B cell (primary cell): ENCODE measurements at regions not wholly inside any gene's neighbourhood (a gene's known extent, or its start where the extent isn't known, plus 50 kb on each side); places are given as distances from the start of the nearest gene placed in this dataset.

ENCODE experiments used
- ATAC-seq: fragments of 200-7000 bp; cut with Tn5 transposase; one replicate; pipeline ENCODE4 v1.10.0; 2021; ENCODE audit warnings: low read depth, mild to moderate bottlenecking, moderate number of reproducible peaks, moderate library complexity
- CTCF ChIA-PET: fragments of 350-600 bp; sonication (Branson Sonifier 250); formaldehyde crosslinking; loops from one replicate; lab custom pipeline; 2021; ENCODE audit warnings: antibody characterized with exemption, inconsistent platforms; lab: Charles Lee
- POLR2A ChIA-PET: fragments of 350-600 bp; sonication (Branson Sonifier 250); formaldehyde crosslinking; loops from one replicate; lab custom pipeline; 2021; ENCODE audit warnings: antibody characterized with exemption; lab: Charles Lee
- DNase-seq: peaks from one replicate; pipeline ENCODE4 v3.0.0; 2013
- H2AFZ ChIP-seq: 2 replicates; pipeline ENCODE4 v1.6.1; 2012; ENCODE audit warnings: mild to moderate bottlenecking, low read depth, low read length; ENCODE audit not compliant: insufficient read depth, poor library complexity, severe bottlenecking
- H3K27ac ChIP-seq, 2 donors: 1 replicate in 1 of 2; 2 replicates in 1 of 2; pipeline ENCODE4 v1.5.1; 2012 to 2013; ENCODE audit warnings: low read length in 2 of 2, mild to moderate bottlenecking in 2 of 2, moderate library complexity in 1 of 2
- H3K27me3 ChIP-seq, 4 experiments: fragments of 200-600 bp in 1 of 4; sonication (generic) in 1 of 4; replicated peaks in 1 of 4; 1 replicate in 2 of 4; 2 replicates in 2 of 4; pipeline versions ENCODE4 v1.6.1 to v1.7.0; 2013 to 2016; ENCODE audit warnings: low read length in 3 of 4, mild to moderate bottlenecking in 2 of 4, mixed read lengths in 1 of 4, moderate library complexity in 1 of 4; ENCODE audit not compliant: insufficient read depth in 4 of 4, control insufficient read depth in 3 of 4; ENCODE audit errors: control extremely low read depth in 1 of 4
- H3K36me3 ChIP-seq, 2 experiments: replicated peaks in 1 of 2; 1 replicate in 1 of 2; 2 replicates in 1 of 2; pipeline versions ENCODE4 v1.6.1 to v1.7.1; 2013; ENCODE audit warnings: low read length in 1 of 2; ENCODE audit not compliant: insufficient read depth in 2 of 2, control insufficient read depth in 1 of 2; ENCODE audit errors: control extremely low read depth in 1 of 2, extremely low read depth in 1 of 2
- H3K4me1 ChIP-seq, 2 donors: fragments of 200-600 bp in 1 of 2; sonication (generic) in 1 of 2; 1 replicate in 1 of 2; 2 replicates in 1 of 2; pipeline versions ENCODE4 v1.5.1 to v1.6.1; 2013 to 2017; ENCODE audit warnings: low read length in 2 of 2; ENCODE audit not compliant: control insufficient read depth in 2 of 2, insufficient read depth in 2 of 2
- H3K4me2 ChIP-seq: replicated peaks from 2 replicates; pipeline ENCODE3; 2012; ENCODE audit warnings: mild to moderate bottlenecking, low read depth, low read length; ENCODE audit not compliant: poor library complexity, severe bottlenecking
- H3K4me3 ChIP-seq, 5 experiments: fragments of 200-600 bp in 1 of 5; sonication (generic) in 1 of 5; 1 replicate in 3 of 5; 2 replicates in 2 of 5; pipeline versions ENCODE4 v1.5.1 to v1.7.0; 2011 to 2016; ENCODE audit warnings: low read length in 4 of 5, mild to moderate bottlenecking in 4 of 5, low read depth in 2 of 5, control low read depth in 1 of 5, moderate library complexity in 1 of 5; ENCODE audit not compliant: insufficient read depth in 1 of 5; ENCODE audit errors: control extremely low read depth in 1 of 5, extremely low read depth in 1 of 5
- H3K79me2 ChIP-seq: fragments of 200-600 bp; sonication (generic); one replicate; pipeline ENCODE4 v1.6.0; 2016; ENCODE audit warnings: low read length; ENCODE audit not compliant: control insufficient read depth, insufficient read depth
- H3K9ac ChIP-seq: fragments of 200-600 bp; sonication (generic); 2 replicates; pipeline ENCODE4 v1.6.1; 2017; ENCODE audit warnings: mild to moderate bottlenecking, low read length, moderate library complexity
- H3K9me3 ChIP-seq, 3 donors: one replicate each; pipeline versions ENCODE4 v1.6.1 to v1.7.1; 2013; ENCODE audit warnings: low read length in 2 of 3; ENCODE audit not compliant: control insufficient read depth in 2 of 3, insufficient read depth in 1 of 3; ENCODE audit errors: control extremely low read depth in 1 of 3
- H4K20me1 ChIP-seq: 2 replicates; pipeline ENCODE4 v1.6.0; 2012; ENCODE audit warnings: mild to moderate bottlenecking, low read length; ENCODE audit not compliant: insufficient read depth, control insufficient read depth, poor library complexity, severe bottlenecking
- H3K27ac Mint-ChIP-seq: one replicate; pipeline ENCODE4 v1.8.0; 2021; ENCODE audit warnings: mixed read lengths
- H3K27me3 Mint-ChIP-seq: one replicate; pipeline ENCODE4 v1.8.0; 2021; ENCODE audit warnings: mixed read lengths
- H3K4me1 Mint-ChIP-seq: one replicate; pipeline ENCODE4 v1.8.0; 2021; ENCODE audit warnings: mixed read lengths
- H3K4me3 Mint-ChIP-seq: one replicate; pipeline ENCODE4 v1.8.0; 2021; ENCODE audit warnings: mixed read lengths
- H3K9me3 Mint-ChIP-seq: one replicate; pipeline ENCODE4 v1.8.0; 2022; ENCODE audit warnings: mixed read lengths; ENCODE audit not compliant: insufficient read depth
- CTCF ChIP-seq: fragments of 200-600 bp; IDR thresholded peaks from one replicate; pipeline ENCODE4 v1.8.0; 2022; ENCODE audit warnings: antibody characterized with exemption, mild to moderate bottlenecking
- EZH2 ChIP-seq: IDR thresholded peaks from 2 replicates; pipeline ENCODE4 v1.6.1; 2012; ENCODE audit warnings: borderline replicate concordance, low read depth, mild to moderate bottlenecking, moderate library complexity, low read length; ENCODE audit not compliant: insufficient read depth, poor library complexity, severe bottlenecking
- WGBS: methylation state at CpG from one replicate; pipeline ENCODE4 v1.1.5; 2013; ENCODE audit warnings: missing lambda C conversion rate; ENCODE audit not compliant: insufficient coverage; 5-methylcytosine and 5-hydroxymethylcytosine counted together
- intact Hi-C: fragments of 100-400 bp; cut with micrococcal nuclease; formaldehyde crosslinking; loops from one replicate; pipeline ENCODE4 v1.10.0; 2022

DNA sequence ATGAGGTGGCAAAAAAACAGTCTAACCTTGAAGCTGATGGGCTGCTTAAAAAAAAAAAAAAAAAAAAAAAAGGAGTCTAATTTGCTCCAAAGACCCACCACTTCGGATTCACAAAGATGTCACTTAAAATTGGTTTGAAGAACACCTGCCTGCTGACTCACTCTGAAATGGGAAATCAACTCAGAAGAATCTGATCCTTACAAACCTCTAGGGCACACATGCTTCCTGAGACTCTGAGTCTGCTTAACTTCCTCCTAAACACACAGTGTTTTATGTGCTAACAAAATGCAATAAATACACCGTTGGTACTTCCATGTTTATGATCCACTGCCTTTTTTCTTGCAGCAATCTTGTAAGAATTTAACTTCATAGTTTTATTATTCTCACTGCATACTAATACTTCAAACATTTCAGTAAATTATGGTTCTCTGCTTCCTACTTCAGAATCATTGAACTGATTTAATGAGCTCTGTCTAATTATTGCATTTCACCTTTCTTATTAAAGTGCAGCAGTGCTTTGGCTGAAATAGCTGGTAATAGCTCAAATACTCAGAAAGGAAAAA lies 73.0 kb upstream of the FRMD4B start:
- no peaks in the 10 kb centered on the region for H3K27me3 Mint-ChIP-seq
- H3K4me3 Mint-ChIP-seq = no peak overlapping the region
- ATAC-seq (no peak), DNase-seq (no peak)
- H3K27ac ChIP-seq = no peak overlapping the region
- no peaks in the 10 kb centered on the region for H4K20me1 ChIP-seq
- no peak overlapping the region for H3K4me3 ChIP-seq
- no peaks in the 10 kb centered on the region for H3K36me3 ChIP-seq
- POLR2A ChIA-PET = no interaction called here
- no peaks in the 10 kb centered on the region for H3K27me3 ChIP-seq
- no peaks in the 10 kb centered on the region for H3K4me1 ChIP-seq
- CTCF ChIA-PET = no interaction called here
- H3K9me3 ChIP-seq = peaks cover 0 to 7% (median 0%) of the 10 kb centered on the region in 3 donors
- 0% methylated on average over 1 of the region's 2 CpGs for WGBS
- no peak overlapping the region for H3K9ac ChIP-seq
- intact Hi-C loops = no loop called here
- TF ChIP-seq EZH2 (no peak), CTCF (no peak)
- no peaks in the 10 kb centered on the region for H3K9me3 Mint-ChIP-seq
- H3K4me2 ChIP-seq = no peak overlapping the region
- H3K4me1 Mint-ChIP-seq = no peaks in the 10 kb centered on the region
- H3K79me2 ChIP-seq = no peaks in the 10 kb centered on the region
- no peak overlapping the region for H2AFZ ChIP-seq
- no peak overlapping the region for H3K27ac Mint-ChIP-seq

- H3K4me1 ChIP-seq = no peaks in the 10 kb centered on the region
- H3K27me3 ChIP-seq = no peaks in the 10 kb centered on the region
- Mint-ChIP-seq H3K4me1 (no peaks in the 10 kb centered on the region), H3K27ac (no peak overlapping the region), H3K27me3 (no peaks in the 10 kb centered on the region), H3K9me3 (no peaks in the 10 kb centered on the region), H3K4me3 (no peak overlapping the region)
- no peak overlapping the region for H3K4me2 ChIP-seq
- no peaks in the 10 kb centered on the region for H3K79me2 ChIP-seq
- no peak for DNase-seq
- no peak for ATAC-seq
- no peak overlapping the region for H3K27ac ChIP-seq
- no peaks in the 10 kb centered on the region for H4K20me1 ChIP-seq
- H3K4me3 ChIP-seq = no peak overlapping the region
- ChIA-PET CTCF (no interaction called here), POLR2A (no interaction called here)
- peaks cover 0 to 7% (median 0%) of the 10 kb centered on the region in 3 donors for H3K9me3 ChIP-seq
- TF ChIP-seq CTCF (no peak), EZH2 (no peak)
- no peak overlapping the region for H3K9ac ChIP-seq
- H2AFZ ChIP-seq = no peak overlapping the region
- intact Hi-C loops = no loop called here
- no peaks in the 10 kb centered on the region for H3K36me3 ChIP-seq
- WGBS = no CpG with 5 or more reads among the region's 4 CpGs
These were observed 70.7 kb upstream of the FRMD4B start for GRCh38 chr3:69456631-69457030.
